ENCODE measurements at regions not wholly inside any gene's neighbourhood (a gene's known extent, or its start where the extent isn't known, plus 50 kb on each side); places are given as distances from the start of the nearest gene placed in this dataset.

GRCh38 chr2:136628490-136628889, 136.9 kb upstream of the THSD7B start:
- no peaks in the 10 kb centered on the region for H4K20me1 ChIP-seq (ENCODE audit: insufficient read depth, low read length)
- WGBS (ENCODE audit: insufficient coverage): 100% methylated on average over 2 of the region's 4 CpGs
- no peak overlapping the region for H3K4me3 ChIP-seq (replicated peaks in 1 of 3; ENCODE audit: low read depth in 2 of 3, low read length in 3 of 3)
- no peaks in the 10 kb centered on the region for H3K9me3 Mint-ChIP-seq
- peaks cover 0 to 2% (median 0%) of the 10 kb centered on the region in 3 donors for H3K27me3 Mint-ChIP-seq (ENCODE audit: low read depth in 3 of 3)
- TF ChIP-seq, protein P1, sequence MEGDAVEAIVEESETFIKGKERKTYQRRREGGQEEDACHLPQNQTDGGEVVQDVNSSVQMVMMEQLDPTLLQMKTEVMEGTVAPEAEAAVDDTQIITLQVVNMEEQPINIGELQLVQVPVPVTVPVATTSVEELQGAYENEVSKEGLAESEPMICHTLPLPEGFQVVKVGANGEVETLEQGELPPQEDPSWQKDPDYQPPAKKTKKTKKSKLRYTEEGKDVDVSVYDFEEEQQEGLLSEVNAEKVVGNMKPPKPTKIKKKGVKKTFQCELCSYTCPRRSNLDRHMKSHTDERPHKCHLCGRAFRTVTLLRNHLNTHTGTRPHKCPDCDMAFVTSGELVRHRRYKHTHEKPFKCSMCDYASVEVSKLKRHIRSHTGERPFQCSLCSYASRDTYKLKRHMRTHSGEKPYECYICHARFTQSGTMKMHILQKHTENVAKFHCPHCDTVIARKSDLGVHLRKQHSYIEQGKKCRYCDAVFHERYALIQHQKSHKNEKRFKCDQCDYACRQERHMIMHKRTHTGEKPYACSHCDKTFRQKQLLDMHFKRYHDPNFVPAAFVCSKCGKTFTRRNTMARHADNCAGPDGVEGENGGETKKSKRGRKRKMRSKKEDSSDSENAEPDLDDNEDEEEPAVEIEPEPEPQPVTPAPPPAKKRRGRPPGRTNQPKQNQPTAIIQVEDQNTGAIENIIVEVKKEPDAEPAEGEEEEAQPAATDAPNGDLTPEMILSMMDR (IDR thresholded peaks at IDR 0.05): no peak
- no peaks in the 10 kb centered on the region for H3K4me1 ChIP-seq (ENCODE audit: control insufficient read depth in 1 of 2, insufficient read depth in 2 of 2, low read length in 2 of 2)
- intact Hi-C loops (cut with micrococcal nuclease): no loop called here
- H3K4me3 Mint-ChIP-seq: no peak overlapping the region
- no peak overlapping the region for H3K27ac Mint-ChIP-seq
- H3K79me2 ChIP-seq (ENCODE audit: insufficient read depth, low read length): no peaks in the 10 kb centered on the region
- H3K36me3 Mint-ChIP-seq: no peaks in the 10 kb centered on the region
- H3K9ac ChIP-seq (ENCODE audit: insufficient read depth, low read length, poor library complexity, severe bottlenecking): no peak overlapping the region
- H3K36me3 ChIP-seq (replicated peaks in 1 of 2; ENCODE audit: control insufficient read depth in 1 of 2, insufficient read depth in 2 of 2, low read length in 2 of 2): no peaks in the 10 kb centered on the region
- H3K4me2 ChIP-seq (replicated peaks; ENCODE audit: extremely low read depth, low read length, poor library complexity, severe bottlenecking): no peak overlapping the region
- H3K4me1 Mint-ChIP-seq: no peaks in the 10 kb centered on the region
- no peaks in the 10 kb centered on the region for H3K27me3 ChIP-seq (ENCODE audit: control insufficient read depth in 2 of 2, insufficient read depth in 2 of 2, low read length in 2 of 2)
- H3K27ac ChIP-seq (ENCODE audit: low read depth in 1 of 2, low read length in 2 of 2): no peak overlapping the region
- H3K9me3 ChIP-seq (replicated peaks in 1 of 2; ENCODE audit: control insufficient read depth in 1 of 2, insufficient read depth in 1 of 2, low read length in 2 of 2): no peaks in the 10 kb centered on the region
- H2AFZ ChIP-seq (ENCODE audit: insufficient read depth, low read depth, low read length, poor library complexity, severe bottlenecking): no peak overlapping the region
- no peak for DNase-seq

DNA sequence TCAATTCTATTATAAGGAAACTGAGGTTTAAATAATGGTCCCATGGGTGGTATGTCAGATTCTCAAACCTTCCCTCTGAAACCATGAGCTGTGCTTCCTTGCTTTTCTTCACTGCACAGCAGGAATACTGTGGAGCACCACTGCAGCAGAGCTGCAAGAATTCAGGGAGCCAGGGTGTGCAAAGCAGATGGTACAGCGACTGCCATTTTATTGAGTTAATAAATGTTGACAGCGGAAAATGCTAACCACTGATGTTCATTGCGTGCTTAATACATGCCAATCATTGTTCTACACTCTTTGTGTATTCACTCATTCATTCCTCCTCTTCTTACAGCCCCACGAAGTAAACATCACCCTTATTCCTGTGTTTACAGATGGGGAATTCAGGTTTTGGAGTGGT, 152.2 kb upstream of the THSD7B start:
- peaks cover 0 to 4% (median 1%) of the 10 kb centered on the region in 7 donors for H3K9me3 Mint-ChIP-seq
- Histone ChIP-seq H3K4me3 (replicated peaks in 1 of 3; ENCODE audit: low read depth in 2 of 3, low read length in 3 of 3) (no peak overlapping the region), H3K27me3 (ENCODE audit: control insufficient read depth in 2 of 2, insufficient read depth in 2 of 2, low read length in 2 of 2) (no peaks in the 10 kb centered on the region), H2AFZ (ENCODE audit: insufficient read depth, low read depth, low read length, poor library complexity, severe bottlenecking) (no peak overlapping the region), H3K4me1 (ENCODE audit: control insufficient read depth in 1 of 2, insufficient read depth in 2 of 2, low read length in 2 of 2) (no peaks in the 10 kb centered on the region), H3K4me2 (replicated peaks; ENCODE audit: extremely low read depth, low read length, poor library complexity, severe bottlenecking) (no peak overlapping the region), H3K27ac (ENCODE audit: low read depth in 1 of 2, low read length in 2 of 2) (no peak overlapping the region), H3K79me2 (ENCODE audit: insufficient read depth, low read length) (no peaks in the 10 kb centered on the region), H3K36me3 (replicated peaks in 1 of 2; ENCODE audit: control insufficient read depth in 1 of 2, insufficient read depth in 2 of 2, low read length in 2 of 2) (no peaks in the 10 kb centered on the region), H4K20me1 (ENCODE audit: insufficient read depth, low read length) (no peaks in the 10 kb centered on the region), H3K9ac (ENCODE audit: insufficient read depth, low read length, poor library complexity, severe bottlenecking) (no peak overlapping the region), H3K9me3 (replicated peaks in 1 of 2; ENCODE audit: control insufficient read depth in 1 of 2, insufficient read depth in 1 of 2, low read length in 2 of 2) (no peaks in the 10 kb centered on the region)
- H3K36me3 Mint-ChIP-seq: no peaks in the 10 kb centered on the region
- WGBS (ENCODE audit: insufficient coverage): 100% methylated on average over 1 of the region's 4 CpGs
- no peak overlapping the region for H3K4me3 Mint-ChIP-seq
- no peak for DNase-seq
- intact Hi-C loops (cut with micrococcal nuclease): no loop called here
- TF ChIP-seq, protein P1 (IDR thresholded peaks at IDR 0.05): no peak
- H3K27ac Mint-ChIP-seq: no peak overlapping the region
- no peaks in the 10 kb centered on the region for H3K4me1 Mint-ChIP-seq
- no peaks in the 10 kb centered on the region for H3K27me3 Mint-ChIP-seq (ENCODE audit: low read depth in 3 of 3)
